GM12875 (cell line): ENCODE measurements at regions not wholly inside any gene's neighbourhood (a gene's known extent, or its start where the extent isn't known, plus 50 kb on each side); places are given as distances from the start of the nearest gene placed in this dataset.

Experiments
- H3K4me3 ChIP-seq: one replicate; pipeline ENCODE4 v1.5.1; 2011; ENCODE audit warnings: low read depth, low read length, control low read depth
- TF ChIP-seq, protein P1 (sequence below): IDR thresholded peaks from 2 replicates; pipeline ENCODE4 v1.5.1; 2011; ENCODE audit warnings: low read depth, mild to moderate bottlenecking, control low read depth, inconsistent platforms, low read length, moderate library complexity, borderline replicate concordance; ENCODE audit not compliant: insufficient read depth

DNA sequence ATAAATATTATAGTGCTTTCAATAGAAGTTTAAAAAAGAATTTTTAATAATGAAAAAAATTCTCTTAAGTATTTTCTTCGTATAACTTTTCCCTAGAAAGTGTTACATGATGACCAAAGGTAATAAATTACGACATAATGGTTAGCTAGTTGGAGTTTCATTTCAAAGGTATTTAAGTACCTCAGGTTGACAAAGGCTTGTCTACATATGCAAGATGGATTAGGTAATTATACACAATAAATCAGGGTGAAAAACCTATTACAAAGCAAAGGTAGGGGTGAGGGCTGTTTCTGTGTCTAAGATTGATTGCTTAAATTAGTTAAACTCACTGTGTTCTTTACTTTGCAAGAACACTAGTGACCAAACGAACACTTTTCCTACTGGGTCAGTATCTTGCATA, 508.5 kb upstream of the FAT1 start:
- no peak overlapping the region for H3K4me3 ChIP-seq
- TF ChIP-seq, protein P1, sequence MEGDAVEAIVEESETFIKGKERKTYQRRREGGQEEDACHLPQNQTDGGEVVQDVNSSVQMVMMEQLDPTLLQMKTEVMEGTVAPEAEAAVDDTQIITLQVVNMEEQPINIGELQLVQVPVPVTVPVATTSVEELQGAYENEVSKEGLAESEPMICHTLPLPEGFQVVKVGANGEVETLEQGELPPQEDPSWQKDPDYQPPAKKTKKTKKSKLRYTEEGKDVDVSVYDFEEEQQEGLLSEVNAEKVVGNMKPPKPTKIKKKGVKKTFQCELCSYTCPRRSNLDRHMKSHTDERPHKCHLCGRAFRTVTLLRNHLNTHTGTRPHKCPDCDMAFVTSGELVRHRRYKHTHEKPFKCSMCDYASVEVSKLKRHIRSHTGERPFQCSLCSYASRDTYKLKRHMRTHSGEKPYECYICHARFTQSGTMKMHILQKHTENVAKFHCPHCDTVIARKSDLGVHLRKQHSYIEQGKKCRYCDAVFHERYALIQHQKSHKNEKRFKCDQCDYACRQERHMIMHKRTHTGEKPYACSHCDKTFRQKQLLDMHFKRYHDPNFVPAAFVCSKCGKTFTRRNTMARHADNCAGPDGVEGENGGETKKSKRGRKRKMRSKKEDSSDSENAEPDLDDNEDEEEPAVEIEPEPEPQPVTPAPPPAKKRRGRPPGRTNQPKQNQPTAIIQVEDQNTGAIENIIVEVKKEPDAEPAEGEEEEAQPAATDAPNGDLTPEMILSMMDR: no peak

DNA sequence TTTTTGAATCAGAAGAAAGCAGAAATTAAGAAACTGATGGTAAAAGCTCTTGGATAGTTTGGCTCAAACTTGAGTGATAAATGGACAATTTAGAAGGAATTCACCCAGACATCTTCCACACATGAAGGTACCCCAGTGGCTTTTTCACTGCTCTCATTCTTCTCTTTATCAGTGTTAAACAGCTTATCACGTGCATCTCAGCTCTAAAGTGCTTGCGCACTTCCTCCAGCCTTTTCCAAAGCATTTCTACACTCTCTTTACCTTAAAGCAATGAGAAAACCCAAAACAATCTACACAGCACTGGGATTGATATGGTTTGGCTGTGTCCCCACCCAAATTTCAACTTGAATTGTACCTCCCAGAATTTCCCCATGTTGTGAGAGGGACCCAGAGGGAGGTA, 509.1 kb upstream of the FAT1 start:
- TF ChIP-seq, protein P1: no peak
- no peak overlapping the region for H3K4me3 ChIP-seq

- H3K4me3 ChIP-seq: no peak overlapping the region
- TF ChIP-seq, protein P1: no peak
Measured at GRCh38 chr4:187235456-187236170, 512.0 kb upstream of the FAT1 start.

DNA sequence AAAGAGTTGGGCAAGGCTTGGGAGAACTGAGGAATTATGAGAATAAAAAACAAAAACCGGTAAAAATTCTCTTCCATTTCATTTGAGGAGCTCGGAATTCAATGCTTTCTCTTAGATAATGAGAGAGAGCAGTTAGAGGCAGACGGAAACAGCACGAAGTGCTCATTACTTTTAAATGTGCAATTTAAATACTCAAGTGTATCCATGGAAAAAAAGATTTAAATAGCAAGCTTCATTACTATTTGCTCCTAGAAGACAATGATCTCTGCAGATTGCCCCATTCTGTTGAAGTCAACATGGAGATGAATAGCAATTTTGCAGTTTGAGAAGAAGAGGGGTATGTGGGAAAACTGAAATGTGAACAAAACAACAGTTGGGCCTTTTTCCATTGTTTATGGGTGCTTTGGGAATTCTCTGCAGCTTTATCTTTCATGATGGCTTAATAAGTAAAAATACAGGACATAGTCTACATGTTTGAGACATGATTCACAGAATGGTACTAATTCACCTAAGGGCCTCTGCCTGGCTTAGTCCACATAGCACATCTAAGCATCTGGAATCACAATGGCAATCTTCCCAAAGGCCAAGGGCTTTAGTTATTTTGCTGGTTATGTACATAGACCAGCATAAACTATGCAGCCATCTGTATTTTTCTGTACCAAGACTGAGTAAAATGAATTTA, 512.7 kb upstream of the FAT1 start:
- H3K4me3 ChIP-seq: no peak overlapping the region
- TF ChIP-seq, protein P1: no peak

DNA sequence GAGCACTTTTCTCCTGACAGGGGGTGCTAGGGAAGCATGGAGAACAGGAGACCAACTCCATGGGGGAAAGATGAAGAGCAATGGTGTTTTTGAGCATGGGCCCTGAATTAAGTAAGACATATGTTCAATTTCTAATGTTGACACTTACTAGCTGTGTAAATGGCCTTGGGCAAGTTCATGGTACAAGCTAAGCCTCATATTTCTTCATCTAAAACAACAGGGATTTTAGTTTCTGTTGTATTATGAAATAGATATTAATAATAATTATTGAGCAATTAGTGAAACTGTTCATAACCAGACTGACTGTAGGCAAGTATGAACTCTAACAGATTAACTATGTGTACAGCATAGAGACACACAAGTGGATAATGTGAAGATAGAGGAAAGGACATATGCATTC, 515.0 kb upstream of the FAT1 start:
- TF ChIP-seq, protein P1: no peak
- no peak overlapping the region for H3K4me3 ChIP-seq

DNA sequence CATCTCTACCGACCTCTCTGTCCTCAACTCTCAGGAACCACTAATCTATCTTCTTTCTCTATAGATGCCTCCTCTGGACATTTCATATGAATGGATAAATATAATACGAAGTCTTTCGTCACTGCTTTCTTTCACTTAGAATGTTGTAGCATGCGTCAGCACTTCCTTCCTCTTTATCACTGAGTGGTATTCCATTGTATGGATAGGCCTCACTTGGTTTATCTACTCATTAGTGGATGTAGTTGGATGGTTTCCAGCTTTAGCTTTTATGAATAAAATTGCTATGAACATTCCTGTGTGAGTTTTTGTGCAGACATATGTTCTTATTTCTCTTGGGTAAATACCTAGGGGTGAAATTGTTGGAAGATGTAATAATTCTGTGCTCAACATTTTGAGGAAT, 528.2 kb upstream of the FAT1 start:
- H3K4me3 ChIP-seq: no peak overlapping the region
- TF ChIP-seq, protein P1: no peak

GRCh38 chr4:187256897-187257296, 533.2 kb upstream of the FAT1 start:
- TF ChIP-seq, protein P1: no peak
- H3K4me3 ChIP-seq: no peak overlapping the region
